HS-27A (cell line): ENCODE measurements at regions not wholly inside any gene's neighbourhood (a gene's known extent, or its start where the extent isn't known, plus 50 kb on each side); places are given as distances from the start of the nearest gene placed in this dataset.
"Not testable (repeated sequence)": the region's sequence is repeated elsewhere in the genome, so short reads cannot be mapped to it uniquely, and the experiment has no call there.

Source experiments
- DNase-seq: peaks from one replicate; pipeline ENCODE4 v3.0.0-alpha.2; 2012; ENCODE audit warnings: low read depth, missing footprints

DNA sequence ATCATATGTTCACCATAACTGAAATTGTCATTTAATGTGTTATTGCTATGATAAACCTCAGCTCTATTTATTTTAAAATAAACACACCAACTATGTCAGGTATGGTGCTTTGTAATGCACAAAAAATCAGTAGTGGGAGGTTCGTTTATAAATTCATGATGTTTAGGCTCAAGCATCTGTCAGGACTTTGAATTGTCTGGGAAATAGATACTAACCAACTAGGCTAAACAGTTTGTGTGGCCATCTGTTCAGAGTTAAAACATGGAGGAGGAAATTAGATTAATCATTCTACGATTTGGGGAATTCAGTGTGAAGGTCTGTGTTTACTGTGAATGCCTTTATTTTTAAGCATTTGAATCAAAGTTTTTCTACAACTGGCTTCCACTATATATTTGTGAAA lies 212.6 kb upstream of the FZD8 start:
- DNase-seq: no peak

DNA sequence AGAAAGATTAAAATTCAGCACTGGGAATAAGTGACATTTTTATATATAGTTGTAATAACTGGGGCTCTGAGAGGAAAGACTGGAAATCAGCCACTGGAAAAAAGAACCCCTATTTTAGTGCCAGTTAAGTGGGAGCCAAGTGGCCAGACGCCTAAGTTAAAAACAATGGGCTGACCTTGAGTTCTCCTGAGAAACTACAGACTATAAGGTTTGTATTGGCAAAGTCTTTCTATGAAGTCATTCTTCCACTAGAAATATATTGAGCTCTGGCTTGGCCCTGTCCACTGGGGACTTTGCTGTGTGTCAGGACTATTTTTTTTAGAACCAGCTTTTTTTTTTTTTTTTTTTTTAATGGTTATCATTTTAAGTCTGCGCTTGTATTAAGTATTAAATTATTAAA lies 210.6 kb upstream of the FZD8 start:
- no peak for DNase-seq

DNA sequence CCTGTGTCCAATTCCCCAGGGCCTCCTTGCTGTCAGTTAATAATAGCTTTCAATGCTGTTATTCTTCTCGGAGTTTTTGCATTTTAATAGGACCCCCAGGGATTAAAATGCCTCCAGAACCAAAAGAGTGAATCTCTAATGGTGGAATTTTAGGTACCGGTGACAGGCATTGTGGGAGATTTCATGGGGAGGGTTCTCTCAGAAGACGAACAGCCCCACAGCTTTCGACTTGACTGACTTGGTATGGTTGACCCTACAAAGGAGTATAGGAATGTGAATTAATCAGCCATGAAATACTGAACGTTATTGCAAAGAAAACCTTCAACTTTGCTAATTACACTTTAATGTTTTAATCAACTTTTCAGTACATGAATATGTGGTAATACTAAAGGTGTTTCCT lies 206.3 kb upstream of the FZD8 start:
- no peak for DNase-seq

DNA sequence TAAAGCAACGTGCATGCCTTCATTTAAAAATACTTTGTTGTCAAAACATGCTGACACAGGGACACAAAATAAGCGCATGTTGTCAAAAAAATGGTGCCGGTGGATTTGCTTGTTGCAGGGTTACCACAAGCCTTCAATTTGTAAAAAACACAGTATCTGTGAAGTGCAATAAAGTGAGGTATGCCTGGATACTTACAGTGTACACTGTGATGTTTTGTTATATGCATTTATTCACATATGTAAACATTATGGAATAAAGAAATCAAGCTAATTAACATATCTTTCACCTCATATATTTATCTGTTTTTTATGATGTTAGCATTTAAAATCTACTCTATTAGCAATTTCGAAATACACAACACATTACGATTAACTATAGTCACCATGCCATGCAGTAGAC lies 202.6 kb upstream of the FZD8 start:
- DNase-seq: no peak

DNA sequence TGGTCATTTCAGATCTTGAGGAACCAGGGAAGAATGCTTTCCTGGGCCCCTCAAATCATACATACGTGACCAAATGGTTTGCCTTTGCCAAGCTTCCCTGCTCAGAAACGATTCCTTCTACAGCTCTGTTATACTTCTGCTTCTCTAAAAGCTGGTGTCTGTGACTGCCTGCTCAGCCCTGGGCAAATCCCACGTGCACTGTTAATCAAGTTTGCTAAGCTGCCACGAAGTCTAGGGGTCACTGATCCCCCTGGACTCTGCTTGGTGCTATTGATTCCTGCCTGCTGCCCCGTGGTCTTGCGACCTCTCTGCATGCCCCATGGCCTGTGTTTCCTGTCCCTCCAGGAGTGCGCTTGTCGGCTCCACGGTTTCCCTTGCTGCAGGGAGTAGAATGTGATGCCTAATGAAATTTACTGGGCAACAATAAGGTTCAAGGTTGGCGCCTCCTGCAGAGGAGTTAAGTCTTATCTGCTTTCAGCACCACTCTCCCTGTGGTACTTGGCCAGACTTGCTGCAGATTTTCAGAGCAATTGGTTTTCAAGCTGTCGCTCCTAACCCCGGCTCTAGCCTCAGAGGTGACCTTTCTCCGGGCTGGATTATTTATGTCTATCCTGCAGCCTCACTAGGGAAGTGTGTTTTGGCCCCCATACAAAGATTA lies 201.6 kb upstream of the FZD8 start:
- no peak for DNase-seq

DNA sequence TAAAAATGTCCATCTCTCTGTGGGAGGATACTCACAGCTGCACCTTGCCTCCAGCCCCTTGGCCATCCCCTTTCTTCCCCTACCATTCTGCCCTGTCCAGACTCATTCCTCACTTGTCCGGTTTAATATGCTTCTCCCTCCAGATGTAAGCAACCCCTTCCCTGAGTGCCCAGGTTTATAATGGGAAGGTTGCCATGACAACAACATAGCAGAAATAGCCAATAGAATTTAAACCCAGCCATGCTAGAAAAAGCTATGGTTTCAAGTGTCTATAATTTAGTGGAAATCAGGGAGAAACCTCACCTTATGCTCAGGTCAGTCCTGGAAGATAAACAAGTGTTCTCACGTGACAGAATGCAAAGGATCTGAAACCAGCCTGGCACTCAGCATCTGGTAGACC lies 196.0 kb upstream of the FZD8 start:
- DNase-seq: no peak

DNA sequence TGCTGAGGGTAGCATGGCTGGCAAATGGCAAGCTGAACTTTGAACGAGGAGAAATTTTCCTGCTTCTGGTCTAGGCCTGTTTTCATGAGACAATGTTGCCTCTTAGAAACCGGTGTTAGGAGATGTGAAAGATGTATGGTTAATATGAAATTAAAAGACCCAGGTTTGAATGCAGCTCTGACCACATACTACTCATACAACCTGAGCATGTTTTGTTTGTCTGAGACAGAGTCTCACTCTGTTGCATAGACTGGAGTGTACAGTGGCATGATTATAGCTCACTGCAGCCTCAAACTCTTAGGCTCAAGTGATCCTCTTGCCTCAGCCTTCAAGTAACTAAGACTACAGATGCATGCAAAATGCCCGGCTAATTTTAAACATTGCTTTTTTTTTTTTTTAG lies 193.4 kb upstream of the FZD8 start:
- DNase-seq: no peak

DNA sequence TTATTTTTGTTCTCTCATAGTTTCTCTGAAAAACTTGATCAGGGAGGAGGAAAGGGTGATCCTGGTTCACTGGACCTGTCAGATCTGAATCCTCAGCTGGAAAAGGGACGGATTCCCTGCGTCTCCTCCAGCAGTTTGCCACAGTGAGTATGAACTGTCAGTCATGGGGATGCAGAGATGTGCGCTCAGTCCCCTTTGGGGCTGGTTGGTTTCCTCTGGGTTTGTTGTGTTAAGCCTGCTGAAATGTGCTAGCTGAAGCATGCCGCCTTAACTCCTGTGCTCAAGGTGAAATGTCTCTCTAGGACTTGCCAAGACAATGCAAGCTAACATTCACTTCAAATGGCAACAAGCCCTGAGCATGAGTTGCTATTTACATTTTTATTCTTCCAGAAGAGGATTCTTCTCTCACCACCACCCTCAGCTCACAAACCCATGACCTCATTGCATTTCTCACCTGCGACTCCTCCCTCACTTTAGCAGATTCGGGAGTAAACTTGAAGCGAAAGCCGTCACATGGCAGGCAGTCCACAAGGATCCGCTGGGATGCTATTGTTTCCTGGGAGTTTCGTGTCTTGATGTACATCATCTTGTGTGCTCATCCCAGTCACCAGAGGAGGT lies 192.9 kb upstream of the FZD8 start:
- no peak for DNase-seq

DNA sequence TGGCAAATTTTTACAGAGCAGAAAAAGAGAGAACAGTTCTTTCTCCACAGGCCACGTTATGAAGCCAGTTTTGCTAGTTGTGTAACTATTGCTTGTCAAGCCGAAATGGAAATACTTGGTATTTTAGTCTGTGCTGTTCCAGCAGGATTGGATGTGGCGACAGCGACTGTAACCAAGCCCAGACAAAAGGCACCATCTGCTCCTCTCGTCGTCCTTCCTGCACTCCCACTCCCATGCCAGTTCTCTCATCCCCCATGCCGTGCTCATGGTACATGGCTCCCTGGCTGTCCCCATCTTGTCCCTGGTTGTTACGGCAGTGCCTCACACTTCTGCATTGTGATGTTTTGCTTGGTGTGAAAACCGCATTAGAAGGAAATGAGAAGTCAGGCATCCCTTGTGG lies 185.7 kb upstream of the FZD8 start:
- DNase-seq: no peak

DNA sequence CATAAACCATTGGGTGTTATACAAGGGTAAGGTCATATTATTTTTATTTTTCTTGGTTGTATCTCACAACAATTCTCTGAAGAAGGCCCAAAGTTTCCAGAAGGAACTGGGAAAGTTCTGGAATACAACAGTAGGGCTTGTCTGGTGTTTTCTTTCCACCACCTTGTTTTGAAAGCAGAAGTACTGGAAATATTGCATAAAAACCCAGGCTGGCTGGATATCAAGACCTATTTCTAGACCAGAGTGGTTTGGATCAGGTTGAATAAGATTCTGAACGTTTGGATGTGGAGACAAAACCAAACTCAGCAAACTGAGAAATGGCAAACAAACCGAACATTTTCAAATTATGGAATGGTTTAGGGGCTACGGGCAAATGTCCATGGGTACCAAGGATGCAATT lies 182.6 kb upstream of the FZD8 start:
- no peak for DNase-seq

DNA sequence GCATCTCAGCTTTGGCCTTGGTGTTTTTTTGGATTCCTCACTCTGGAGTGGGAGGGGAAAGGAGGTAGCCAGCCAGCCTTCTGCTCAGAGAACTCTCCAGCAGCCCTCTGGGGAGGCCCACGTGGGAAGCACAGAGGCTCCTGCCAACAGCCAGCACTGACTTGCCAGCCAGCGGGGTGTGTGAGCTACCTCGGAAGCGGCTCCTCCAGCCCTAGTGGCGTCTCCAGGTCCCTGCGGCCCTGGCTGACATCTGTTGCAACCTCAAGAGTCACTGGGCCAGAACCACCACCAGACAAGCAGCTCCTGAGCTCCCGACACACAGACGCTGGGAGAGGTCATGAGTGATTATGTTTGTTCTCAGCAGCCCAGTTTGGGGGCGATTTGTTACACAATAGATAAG lies 180.2 kb upstream of the FZD8 start:
- DNase-seq: no peak

DNA sequence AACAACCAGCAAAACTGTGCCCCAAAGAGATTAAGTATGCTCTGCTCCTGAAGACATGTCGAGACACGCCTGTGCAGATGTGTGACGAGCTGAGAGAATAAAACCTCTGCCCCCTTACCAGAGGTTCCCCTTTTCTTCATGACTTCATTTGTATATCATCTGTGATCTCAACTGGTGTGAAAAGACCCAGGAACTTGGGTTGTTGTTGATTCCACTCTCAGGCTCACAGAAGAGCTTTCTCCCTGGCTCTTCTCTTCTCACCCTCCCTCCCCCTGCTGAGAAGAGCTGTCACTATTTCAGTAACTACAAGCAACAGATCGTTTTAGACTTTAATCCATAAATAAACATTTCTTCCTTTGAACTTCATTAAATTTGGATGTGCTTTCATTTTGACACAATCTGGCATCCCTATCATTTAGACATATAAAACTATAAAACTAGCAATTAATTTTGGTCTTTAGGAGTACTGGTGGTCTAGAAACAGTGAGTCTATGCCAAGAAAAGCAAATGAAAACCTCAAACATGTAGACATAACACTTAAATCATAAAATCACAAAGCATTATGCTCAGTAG lies 179.3 kb upstream of the FZD8 start:
- no peak for DNase-seq

DNA sequence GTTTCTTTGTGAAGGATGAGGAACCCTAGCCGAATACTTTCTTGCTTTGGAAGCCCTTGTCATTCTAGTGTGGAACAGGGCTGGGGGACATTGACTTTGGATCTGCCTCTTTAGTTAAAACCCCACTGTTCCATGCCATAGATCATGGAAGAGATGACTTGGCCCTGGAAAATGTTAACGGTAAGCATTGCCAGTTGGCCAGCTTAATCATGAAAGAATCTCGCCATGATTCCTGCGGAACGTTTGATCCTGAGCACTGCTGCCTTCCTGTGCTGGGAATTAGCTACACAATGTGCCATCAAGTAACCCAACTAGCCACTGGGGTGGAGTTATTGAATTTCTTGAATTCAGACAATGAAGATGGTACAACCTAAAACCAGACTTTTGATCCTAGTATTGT lies 177.6 kb upstream of the FZD8 start:
- no peak for DNase-seq

DNA sequence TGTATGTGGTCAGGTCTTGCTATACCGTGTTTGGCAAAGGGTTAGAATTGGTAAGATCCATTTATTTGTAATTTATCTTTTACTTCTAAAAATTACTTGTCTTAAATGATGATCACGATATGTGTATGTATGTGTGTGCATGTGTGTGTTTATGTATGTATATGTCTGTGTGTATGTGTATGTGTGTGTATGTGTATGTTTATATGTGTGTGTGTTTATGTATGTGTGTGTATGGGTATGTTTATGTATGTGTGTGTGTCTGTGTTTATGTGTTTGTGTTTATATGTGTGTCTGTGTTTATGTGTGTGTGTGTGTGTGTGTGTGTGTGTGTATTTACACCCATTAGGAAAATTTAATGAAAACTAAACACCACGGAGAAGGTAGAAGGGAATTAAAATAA lies 176.9 kb upstream of the FZD8 start:
- no peak for DNase-seq

DNA sequence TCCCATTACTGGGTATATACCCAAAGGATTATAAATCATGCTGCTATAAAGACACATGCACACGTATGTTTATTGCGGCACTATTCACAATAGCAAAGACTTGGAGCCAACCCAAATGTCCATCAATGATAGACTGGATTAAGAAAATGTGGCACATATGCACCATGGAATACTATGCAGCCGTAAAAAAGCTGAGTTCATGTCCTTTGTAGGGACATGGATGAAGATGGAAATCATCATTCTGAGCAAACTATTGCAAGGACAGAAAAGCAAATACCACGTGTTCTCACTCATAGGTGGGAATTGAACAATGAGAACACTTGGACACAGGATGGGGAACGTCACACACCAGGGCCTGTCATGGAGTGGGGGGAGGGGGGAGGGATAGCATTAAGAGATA lies 175.0 kb upstream of the FZD8 start:
- not testable (repeated sequence) for DNase-seq

DNA sequence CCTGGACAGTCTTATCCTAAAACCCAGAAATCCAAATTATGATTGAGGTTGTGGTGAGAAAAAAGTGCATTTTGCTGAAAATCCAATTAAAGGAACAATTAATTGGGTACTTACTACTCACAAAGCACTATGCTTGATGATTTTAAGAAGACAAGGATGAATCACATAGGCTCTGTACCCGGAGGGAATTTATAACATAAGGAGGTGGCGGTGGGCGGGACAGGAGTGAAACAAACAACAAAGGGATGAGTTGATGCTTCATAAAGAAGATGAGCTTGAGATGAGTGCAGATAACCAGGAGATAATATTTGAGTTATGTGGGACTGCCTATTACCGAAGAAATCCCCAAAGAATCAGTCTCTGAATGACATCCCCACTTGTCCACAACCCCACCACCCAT lies 171.1 kb upstream of the FZD8 start:
- no peak for DNase-seq

DNA sequence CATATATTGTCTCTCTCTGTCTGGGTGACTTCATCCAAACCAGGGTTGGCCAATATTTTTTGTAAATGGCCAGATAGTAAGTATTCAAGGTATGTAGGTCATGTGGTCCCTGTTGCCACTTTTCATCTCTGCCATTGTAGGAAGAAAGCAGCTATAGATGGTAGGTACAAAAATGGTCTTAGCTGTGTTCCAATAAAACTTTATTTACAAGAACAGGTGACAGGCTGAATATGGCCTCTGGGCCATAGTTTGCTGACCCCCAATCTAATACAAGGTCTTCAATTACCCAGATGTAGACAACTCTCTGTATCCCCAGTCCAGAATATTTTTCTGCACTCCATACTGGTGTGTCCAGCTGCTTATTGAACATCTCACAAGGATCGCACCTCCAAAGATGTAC lies 166.2 kb upstream of the FZD8 start:
- no peak for DNase-seq

DNA sequence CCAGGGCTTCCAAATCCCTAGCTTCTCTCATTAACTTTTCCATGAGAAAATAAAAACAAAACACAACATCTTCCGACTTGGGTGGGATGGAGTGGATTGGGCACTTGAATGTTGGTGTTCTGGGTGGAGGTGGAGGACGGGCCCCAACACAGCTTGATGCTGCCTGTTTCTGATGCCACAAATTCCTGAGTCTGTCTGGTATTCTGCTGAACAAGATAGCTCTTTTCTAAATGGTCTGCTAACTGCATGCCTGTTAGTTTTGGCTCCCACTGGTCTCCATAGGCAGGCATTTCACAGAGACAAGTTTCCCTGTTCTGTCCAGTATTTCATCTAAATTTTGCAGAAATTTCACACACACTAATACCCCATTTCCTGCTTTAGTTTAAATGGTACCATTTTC lies 160.9 kb upstream of the FZD8 start:
- no peak for DNase-seq

DNA sequence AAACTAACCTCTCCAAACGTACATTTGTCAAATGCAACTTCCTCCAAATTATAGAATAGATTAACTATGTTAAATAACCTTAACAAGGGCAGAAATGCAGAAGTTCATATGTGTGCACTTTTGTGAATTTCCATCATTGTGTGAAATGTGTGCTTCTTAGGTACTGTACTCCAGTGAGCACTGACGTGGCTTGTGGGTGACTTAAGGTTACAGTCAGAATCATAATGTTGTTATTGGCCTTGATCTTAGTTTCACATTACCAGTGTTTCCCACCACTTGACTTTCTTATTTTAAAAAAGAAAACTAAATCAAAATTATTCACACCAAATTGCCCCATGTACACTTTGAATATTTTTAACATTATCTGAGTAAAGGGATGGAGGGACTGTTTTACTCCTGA lies 155.1 kb upstream of the FZD8 start:
- no peak for DNase-seq

DNA sequence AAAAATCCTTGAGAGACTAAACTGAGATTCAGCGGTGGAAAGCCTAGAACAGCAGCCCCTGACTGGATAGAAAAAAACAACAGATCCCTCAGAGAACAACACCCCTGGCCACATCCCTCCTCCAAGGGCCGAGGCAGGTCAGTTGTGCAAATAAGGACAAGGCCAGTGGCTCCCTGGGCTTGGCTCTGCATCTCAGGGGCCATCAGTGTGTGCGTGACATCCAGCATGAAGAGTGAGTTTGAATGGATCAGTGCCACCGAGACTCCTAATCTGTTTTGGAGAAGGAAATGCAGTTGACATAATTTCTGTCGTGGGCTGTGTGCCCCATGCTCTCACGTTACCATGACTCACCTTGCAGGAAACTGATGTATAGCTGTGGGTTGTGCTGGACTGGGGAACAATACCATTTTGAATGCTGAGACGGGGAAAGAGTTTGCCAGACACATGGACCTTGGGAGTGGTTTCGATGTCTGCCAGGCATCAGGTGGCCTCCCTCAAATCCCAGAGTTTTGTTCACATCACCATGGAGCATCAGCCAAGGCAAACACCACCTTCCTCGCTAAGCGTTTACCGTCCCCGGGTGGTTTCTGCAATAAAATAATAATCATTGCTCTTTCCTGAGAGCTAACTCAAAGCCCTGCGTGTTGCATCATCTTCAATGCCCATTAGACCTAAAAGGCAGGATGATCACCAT lies 153.2 kb upstream of the FZD8 start:
- DNase-seq: no peak

DNA sequence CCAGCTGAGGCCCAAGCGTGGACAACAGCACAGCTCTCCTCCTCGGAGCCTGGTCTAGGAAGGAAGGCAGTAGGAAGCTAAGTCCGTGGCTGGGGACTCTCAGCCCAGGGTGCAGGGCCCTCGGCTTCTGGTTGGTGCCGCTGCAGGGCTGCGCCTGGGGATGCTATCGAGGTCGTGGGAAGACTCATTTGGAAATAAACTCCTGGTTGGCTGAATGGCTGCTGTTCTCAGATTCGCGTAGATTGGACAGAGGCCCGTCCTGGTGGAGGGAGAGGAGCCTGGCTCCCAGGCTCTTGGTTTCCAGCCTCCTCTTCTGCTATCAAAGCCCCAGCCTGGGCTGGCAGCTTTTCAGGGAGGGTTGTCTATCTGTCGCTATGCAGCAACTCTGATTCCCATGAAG lies 152.6 kb upstream of the FZD8 start:
- no peak for DNase-seq

DNA sequence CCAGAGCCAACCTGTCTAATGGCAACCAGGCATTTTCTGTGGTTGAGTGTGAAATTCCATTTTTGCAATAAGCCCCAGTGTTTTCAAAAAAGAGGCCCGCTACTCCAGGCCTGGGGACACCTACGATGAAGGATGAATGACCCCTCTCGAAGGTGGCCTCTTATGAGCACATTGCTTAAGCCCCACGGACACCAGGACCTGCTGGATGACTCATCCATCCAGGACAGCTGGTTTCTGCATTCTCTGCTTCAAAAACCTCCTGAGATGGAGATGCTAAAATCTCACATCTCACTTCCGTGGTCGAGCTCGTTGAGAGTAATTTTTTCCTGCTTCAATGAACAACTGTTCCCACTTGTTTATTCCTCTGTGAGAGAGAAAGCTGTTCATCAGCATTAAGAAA lies 150.2 kb upstream of the FZD8 start:
- no peak for DNase-seq

DNA sequence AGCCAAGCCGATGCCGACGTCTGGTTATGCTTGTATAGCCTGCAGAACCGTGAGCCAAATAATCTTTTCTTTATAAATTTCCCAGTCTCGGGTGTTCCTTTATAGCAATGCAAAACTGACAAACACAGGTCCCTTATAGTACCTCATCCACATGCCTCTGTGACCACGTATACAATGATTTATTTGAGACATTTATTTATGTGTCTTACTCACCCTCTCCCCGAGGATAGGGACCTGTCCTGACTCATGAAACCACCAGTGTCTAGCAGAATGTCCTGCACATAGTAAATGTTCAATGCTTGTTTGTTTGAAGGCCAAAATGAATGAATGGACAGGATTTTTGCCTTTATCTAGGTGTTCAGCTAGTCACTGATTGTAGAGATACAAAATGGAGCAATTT lies 147.9 kb upstream of the FZD8 start:
- no peak for DNase-seq

DNA sequence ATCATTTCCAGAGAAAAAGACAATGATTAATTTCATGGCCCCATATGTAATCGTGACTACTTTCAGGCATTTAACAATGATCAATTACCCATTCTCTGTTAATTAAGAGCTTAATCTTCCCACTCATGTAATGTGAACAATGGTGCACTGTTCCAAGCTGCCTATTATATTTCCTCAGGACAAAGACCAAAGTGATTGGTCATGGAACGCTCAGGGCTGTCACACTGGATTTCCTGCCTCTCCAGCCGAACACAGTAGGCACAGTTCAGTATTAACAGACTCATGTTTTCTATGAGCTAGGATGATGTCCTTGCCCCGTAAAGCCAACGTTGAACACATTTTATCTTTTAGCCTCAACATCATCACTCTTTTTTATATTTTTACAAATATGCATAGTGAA lies 142.7 kb upstream of the FZD8 start:
- DNase-seq: no peak
